Stimulated activated CD4-positive, alpha-beta T cell treated with anti-CD3 and anti-CD28 coated beads, Interleukin-12 subunit alpha, Interleukin-12 subunit beta, amount 100 ng/mL, for 4 hours (primary cell): ENCODE measurements at regions not wholly inside any gene's neighbourhood (a gene's known extent, or its start where the extent isn't known, plus 50 kb on each side); places are given as distances from the start of the nearest gene placed in this dataset.

Experiments
- DNase-seq: peaks from one replicate; pipeline ENCODE4 v3.0.0-alpha.2; 2020

DNA sequence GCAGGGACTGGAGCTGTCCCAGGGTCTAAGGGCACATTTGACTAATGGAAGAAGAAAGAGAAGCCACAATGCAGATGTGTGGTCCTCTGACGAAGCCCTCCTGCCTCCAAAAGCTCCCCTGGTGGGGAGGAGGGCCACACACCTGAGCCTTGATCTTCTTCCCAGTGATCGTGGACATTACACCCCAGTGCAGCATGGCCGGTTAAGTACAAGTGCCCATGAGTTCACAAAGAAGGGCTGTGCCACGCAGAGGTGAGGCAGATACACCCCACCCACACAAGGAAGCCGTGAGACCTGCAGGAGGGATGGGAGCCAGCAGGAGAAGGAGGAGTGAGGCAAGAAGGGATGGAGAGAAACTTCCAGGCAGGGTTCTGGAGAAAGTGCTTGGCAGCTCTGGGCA is 199.0 kb upstream of the MVB12B start:
- no peak for DNase-seq

DNA sequence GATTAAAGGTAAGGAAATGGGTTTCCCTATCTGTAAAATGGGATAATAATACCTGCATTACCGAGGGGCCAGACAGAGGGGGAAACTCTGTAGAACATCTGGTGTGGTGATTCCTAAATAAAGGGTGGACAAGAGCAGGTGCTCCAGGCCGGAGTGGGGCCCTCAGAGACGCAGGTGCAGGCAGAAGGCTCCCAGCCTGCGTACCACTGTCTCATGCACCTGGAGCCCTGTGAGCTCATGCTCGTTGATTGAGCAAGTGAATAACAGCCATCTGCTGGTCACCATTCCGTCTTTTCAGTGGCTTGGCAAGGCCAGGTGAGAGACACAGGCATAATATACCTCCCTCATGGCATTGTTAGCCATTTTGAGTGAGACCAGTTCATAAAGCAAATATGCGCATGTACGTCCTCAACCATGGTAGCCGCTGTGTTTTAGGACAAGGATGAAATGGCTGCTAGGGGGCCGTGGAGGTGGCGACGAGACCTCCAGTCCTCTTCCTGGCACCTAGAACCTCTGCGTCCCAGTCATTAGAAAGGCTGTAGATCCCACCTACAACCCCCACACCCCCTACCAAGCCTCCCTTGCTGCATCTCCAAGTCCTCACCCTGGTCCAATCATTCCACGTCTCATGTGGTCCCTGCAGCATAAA is 198.0 kb upstream of the MVB12B start:
- no peak for DNase-seq

DNA sequence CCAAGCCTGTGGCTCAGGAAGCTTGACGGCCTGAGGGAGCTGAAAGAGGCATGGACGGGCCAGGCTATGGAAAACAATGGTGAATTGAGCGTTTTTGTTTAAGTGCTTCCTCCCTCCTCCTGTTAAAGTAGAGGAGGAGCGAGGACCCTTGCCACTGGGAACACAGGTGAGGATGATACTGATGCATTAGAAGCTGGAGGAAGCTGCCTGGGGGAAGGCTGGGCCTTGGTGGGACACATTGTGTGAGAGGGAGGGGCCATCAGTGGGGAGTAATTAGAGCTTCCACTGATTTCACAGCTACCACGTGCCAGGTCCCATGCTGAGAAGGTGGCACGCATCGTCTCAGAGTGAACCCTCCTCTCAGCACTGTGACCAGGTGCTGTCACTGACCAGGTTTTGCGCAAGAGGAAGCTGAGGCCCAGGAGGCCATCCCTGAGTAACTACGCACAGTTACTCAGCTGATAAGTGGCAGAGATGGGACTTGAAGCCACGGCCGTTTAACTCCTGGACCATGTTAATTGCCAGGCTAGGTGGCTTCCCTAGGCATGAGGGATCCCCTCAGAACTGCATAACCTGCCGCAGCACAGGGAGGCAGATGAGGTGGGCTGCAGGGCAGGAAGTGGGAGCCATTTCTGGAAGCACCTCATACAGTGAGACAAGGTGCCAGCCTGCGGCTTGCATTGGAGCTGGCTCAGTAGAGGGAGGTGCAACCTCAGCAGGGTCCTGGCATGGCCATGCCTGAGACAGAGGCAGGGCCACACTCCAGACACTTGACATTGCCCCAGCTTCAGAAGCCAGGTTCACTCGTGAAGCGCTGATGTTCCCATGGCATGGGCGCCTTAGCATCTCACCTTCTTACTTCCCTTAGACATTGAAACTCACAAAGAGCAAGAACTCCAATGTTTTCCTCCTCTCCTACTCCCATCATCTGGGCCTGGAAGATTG is 195.3 kb upstream of the MVB12B start:
- DNase-seq = no peak

DNA sequence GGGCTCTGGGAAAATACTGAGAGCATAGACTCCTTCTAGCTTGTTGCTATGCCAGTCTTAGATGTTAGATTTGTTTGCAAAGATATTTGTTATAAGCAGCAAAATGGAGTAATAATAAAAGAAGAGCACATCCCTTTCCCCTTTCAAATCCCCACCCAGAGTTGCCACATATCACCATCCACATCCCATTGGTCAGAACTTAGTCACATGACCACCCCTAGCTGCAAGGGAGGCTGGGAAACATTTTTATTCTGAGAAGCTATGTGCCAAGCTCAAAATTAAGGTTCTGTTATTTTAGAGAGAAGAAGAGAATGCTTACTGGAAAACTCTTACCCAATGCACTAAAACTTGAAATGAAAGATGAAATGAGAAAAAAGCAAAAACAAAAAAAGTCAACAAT is 193.9 kb upstream of the MVB12B start:
- no peak for DNase-seq

DNA sequence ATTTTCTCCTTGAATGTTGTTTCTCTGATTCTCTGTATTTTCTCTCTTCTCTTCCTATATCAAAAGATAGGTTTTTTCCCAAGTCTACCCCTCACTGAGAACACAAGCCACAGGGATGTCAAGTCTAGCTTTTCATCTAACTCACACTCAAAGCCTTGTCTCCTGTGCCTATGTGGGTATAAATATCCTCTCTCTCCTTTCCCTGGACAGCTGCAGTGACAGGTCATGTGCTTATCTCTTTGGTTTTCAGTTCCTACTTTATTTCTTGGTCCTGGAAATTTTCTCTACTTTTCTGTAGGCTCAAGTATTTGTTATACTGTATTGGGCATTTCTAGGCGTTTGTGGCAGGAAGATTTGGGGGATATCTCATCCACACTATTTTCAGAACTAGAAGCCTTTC is 182.4 kb upstream of the MVB12B start:
- no peak for DNase-seq

DNA sequence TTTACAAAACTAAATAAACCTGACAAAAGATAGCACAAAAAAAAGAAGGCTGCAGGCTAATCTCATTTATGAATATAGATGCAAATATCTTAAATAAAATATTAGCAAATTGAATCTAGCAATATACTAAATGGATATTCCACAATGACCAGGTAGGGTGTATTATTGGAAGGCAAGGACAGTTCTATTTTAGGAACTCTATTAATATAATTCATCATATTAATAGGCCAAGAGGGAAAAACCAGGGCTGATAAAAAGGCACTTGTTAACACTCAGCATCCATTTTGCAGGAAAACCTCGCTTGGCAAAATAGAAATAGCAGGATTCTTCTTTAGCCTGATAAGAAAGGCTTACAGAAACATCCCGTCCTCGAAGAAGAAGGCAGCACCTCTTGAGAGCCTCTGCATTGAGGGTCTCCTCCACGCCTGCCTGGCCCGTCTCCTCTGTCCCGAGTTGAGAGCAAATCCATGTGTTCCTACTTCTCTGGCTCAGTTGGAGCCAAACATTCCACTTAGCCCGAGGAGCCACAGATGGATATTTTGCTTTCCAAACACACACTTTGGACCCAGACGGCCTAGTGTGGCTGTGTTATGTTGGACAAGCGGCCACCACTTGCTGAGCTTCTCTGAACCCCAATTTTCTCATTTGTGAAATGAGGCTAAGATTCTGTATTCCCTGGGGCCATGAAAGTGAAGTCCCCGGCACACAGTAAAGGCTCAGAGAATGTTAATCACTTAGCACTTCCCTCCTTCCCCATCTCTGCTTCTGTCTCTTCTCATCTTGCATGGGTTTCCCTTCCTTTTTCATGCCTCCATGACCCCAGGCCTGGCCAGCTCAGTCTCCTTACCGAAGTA is 181.8 kb upstream of the MVB12B start:
- no peak for DNase-seq

DNA sequence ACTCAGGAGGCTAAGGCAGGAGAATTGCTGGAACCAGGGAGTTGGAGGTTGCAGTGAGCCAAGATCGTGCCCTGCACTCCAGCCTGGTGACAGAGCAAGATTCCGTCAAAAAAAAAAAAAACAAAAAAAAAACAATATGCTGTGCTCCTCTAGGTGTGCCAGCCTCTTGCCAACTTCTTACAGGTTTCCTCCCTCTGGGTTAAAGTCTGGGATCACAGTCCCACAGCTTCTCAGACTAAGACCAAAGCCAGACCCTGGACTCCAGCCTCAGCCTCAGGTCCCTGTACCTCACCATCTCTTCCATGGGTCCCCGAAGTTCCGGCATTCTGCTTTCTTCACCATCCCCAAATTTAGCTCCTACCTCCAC is 180.8 kb upstream of the MVB12B start:
- DNase-seq = no peak

DNA sequence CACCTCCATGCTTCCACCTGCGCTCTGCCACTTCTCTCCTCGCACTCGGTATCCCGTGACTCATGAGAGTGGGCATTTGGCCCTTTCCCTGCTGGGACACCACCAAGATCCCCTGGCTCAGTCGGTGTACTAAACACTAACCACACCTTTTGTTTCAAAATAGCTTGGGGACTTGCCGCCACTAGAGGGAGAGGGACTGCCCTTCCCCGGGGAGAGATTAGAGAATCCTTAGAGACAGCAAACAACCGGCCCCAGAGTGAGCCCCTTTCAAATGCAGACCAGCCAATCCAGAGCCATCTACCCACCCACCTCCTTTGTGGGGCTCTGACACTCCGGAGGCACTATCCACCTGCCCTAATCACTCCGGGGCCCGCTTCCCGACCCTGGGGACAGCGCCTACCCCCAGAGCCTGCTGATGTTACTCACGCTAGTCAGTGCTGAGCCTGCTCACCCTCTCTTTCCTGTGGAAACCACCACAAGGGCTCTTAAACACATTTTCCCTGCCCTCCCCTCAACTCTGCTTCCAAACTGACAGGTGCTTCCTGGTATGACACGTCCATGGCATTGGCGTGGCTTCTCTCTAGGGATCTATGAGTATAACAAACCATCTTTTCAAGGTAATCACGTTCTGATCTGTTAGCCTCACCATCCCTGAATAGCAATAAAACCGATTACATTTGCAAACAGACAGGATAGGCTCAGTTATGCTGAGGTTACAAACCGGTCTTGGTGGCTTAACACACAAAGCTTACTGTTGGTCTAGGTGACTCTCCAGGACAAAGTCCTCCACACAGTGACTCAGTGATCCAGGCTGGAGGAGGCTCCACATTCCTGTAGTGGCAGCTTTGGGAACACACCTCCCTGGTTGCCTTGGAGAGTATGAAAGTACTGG is 180.1 kb upstream of the MVB12B start:
- no peak for DNase-seq

DNA sequence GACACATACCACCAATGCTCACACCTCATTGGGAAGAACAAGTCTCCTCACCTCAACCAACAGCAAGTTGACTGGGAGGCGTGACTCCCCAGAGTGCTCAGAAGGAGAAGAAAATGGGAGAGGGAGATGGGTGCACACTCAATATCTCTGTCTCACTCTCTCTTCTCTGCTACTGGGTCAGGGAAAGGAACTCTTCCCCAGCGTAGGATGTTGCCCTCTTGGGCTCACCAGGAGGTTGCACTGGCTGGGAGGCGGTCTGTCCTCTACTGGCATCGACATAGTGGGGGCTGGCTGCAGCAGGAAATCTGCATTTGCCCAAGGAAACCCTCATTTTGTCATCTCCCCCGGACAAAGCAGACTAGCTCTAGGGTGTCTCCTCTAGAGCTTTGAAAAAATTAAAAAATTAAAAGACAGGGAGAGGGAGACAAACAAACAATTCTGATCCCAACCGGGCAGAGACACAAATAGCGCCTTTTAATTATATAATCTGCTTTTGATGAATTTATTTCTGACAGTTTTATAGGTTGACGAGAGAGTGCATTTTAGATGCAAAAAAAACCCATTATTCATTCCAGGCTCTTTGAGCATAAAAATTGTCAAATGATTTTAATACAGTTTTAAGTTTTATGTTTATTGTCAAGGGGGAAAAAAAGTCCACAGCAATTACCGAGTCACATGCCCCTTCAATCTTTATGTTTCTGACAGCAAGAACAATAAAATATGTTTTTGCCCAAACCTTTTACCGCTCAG is 179.3 kb upstream of the MVB12B start:
- no peak for DNase-seq

DNA sequence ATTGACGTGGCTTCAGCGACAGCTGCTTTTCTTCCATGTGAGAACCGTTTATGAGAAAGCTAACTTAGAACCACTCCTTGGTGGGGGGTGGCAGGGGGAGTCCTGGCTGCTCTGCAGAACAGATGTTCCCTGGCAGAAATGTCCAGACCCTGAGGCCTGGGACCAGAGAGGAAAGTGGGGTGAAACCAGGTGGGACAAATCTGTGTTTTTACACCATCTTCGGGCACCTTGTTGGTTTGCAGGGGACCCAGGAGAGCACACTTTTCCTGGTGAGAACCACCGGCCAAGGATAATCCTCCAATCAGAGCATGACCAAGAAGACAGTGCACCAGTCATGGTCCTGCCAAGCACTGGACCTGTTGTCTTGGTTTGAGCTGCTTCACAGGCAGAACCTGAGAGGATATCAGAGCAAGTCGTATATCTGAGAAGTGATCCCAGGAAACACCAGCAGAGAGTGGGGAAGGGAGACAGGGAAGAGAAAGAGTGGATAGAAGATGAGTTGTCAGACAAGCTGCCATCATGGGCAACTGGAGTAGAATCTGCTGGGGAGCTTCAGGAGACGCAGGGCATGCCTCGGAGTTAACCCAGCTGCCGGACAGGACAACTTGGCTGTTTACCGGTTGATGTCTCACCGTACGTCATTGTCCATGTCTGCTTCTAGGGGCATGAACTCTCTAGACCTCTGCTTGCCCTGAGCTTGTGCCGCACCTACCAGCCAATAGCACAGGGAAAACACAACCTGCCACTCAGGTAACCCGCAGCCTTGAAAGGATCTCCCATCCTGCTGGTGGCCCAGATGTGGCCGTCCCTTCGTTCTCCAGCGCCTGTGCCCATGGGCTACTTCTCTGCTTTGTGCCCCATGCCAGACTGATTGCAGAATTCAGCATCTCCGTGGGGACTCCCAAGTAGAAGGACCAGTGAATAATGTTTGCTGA is 178.4 kb upstream of the MVB12B start:
- no peak for DNase-seq

DNA sequence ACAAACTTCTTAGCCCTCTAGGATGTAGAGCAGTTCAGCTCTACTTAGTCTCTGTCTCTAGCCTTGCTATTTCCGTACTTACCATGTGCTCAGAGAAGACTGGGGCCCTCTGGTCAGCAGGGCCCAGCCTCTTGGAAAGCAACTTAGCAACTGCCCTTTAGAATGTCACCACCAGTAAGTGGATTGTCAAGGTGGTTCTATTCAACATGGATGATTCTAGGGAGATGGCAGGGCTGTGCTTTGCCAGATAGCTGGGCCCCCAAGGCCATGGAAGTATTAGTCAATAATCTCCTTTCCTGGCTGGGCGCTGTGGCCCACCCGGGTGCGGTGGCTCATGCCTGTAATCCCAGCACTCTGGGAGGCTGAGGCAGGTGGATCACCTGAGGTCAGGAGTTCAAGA is 177.6 kb upstream of the MVB12B start:
- DNase-seq = no peak

DNA sequence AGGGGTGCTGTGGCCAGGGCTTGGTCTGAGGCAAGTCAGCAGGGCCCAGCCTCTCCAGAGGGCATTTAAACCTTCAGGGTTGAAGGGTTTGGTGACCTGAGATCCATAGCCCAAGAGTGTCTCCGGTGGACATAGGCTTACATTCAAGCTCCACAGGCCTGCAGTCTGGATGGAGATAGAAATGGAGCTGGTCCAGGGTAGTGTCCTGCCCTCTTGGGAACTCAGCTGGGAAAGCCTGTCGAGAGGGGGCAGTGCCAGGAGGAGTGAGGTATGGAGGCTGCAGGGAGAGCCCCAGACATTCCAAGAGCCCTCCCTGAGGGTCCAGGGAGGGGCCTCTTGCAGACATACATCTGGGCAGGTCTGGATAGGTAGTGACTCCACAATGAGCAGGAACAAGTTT is 177.0 kb upstream of the MVB12B start:
- no peak for DNase-seq

DNA sequence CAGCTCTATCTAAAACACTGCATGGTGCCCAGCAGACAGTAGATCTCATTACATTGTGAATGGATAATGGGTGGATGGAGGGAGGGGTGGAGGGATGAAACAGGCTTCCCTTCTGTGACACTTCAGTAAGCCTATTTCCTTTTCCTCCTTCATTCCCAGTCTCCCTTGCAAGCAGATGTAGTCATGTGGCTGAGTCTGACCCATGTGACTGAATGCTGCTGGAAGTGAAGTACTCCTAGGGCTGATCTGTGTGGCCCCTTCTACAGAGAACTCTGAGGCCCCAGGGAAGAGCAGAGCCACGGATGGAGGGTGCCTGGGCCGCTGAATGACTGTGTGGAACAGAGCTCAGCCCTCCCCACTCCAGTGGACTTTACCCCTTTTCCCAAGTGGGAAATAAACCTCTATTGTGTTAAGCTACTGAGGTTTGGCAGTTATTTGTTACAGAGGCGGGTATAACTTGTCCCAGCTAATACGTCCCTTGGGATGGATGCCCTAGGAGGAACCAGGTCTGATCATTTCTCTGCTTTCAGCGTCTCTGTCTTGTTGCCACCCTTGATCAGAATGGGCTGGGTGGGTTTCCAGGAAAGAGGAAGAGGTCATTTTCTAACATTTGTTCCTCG is 176.1 kb upstream of the MVB12B start:
- no peak for DNase-seq

DNA sequence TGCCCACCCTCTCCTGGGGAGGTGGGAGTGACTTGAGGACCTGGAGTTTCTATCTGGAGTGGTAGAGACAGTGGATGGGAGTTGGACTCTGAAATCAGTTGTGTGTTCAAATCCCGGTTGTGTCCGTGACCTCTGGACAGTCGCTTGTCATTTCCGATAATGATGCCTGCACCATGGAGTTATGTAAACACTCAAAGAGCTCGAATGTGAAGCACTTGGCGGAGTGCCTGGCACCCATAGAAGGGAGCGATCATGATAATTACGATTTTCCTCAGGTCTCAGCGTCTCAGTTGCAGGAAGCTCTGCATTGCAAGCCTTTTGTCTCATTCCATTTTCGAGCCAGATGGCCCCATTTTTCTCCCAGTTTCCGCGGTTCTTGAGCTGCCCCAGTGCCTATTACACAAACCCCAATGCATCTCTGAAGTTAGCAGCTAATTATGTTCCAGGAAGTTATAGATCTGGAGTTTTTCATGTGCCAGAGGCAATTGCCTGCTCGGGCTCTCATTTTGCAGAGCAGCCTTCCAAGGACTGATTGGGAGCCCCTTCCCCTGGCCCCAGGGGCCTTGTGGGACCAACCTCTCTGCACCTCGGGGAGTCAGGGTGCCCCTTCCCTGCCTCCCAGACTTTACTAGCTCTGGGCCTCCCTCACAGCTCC is 175.5 kb upstream of the MVB12B start:
- no peak for DNase-seq

DNA sequence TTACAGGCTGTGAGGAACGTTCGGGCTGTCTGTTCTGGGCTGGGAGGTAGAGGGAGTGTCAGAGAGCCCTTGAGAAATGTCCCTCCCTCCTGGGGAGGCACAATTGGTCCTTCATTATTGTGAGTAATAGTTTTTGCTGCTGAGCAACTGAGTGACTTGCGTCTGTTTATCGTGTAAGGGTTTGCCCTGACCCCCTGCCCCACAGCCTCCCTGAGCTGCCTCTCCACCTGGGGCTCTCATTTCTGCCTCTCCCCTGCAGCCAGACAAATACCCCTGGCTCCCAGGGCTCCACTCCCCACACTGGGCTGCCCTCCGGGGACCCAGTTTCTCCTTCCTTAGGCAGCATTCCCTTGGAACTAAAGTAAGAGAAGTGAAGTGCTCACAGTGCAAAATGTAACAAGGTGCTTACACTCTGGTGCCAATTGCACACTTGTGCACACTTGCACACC is 174.9 kb upstream of the MVB12B start:
- DNase-seq = no peak

DNA sequence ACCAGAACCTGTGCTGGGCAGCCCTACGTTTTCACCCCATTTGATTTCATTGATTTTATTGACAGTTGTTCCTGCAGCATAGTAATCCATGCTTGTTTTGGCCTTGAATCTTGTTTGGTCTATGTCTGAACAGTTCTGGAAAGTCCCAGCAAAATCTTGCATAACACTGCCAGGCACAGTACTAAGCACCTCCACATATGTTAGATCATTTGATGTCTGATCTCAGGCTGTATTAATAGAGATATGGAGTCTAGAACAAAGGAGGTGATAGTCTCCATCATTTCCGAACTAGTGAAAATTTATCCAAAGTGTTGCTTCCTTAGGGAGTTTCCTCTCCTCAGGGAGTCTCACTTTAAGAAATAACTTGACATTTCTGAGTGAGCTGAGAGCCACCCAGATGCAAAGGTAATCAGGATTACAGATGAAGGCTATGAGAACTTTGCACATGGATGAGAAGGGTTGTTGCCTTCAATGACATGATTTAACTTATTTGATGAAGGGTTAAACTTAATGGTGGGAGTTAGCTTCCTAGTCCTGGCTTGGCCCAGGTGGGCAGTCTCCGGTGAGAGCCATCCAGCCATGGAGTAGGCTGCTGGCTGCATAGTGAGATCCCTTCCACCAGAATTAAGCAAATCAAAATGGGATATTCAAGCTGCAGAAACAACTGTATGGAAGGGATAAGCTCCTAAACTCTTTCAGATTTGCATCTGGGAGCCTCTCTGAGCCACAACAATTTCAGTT is 173.8 kb upstream of the MVB12B start:
- no peak for DNase-seq

DNA sequence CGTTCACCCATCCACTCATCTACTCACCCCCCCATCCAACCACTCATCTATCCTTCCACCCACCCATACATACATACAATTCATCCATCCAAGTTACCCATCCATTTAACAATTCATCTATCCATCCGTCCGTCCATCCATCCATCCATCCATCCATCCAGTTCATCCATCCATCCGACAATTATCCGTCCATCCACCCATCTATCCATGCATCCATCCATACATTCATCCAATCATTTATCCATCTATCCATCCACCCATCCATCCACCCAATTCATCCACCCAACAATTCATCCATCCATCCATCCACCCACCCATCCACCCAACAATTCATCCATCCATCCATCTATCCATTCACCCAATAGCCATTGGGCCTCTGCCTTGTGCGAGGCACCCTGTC is 173.2 kb upstream of the MVB12B start:
- DNase-seq = no peak

DNA sequence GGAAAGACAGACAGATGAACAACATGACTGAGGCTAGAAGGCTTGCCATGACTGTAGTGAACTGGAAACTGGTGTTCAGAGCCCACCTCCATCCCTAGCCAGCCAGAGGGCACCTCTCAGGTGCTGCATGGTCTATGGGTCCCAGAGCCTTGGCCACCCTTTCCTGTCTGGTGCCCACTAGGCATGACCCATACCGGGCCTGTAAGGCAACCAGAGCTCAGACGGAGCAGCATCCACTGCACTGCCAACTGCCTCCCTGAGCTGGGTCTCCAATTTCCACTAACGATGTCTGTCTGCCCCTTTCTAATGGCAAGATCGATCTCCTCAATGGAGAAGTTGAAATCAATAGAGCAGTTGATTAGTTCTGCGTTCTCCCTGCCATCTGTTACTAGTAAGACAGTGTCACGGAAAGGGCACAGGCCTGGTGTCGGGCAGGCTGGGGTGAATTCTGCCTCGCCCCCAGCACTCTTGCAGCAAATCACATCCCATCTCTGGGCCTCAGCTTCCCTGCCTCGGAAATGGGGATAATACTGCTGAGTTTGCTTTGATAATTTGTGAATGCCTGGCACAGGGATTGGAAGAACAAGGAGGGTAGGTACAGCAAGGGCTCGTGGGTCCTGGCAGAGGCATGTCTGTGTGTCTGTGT is 172.3 kb upstream of the MVB12B start:
- no peak for DNase-seq
